HG03342 (cell line): ENCODE measurements at regions not wholly inside any gene's neighbourhood (a gene's known extent, or its start where the extent isn't known, plus 50 kb on each side); places are given as distances from the start of the nearest gene placed in this dataset.
"Not testable (repeated sequence)": the region's sequence is repeated elsewhere in the genome, so short reads cannot be mapped to it uniquely, and the experiment has no call there.

Experiments used
- ATAC-seq: cut with Tn5 transposase; IDR thresholded peaks from one replicate; pipeline ENCODE4 v1.9.1; 2021; ENCODE audit warnings: mild to moderate bottlenecking, moderate library complexity; ENCODE audit not compliant: unreplicated experiment

DNA sequence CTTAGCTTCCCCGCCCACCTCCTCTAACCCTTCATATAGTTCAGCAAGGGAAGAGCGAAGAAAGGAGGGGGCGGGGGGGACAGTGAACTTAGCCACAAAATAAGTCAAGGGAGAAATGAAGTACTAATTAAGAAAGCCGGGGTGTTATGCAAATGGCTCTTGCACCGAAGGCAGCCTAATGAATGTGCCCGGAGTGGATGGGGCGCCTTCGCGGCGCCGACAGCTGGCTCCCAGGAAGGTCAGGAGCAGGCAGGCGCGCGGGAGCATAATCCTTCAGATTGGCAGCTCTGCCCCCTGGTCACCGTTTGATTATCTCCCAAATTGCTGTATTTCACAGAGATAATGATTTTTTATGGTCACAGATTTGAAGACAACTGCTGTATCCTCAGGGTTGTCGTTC, 395.1 kb downstream of the TFAP2B start:
- no peak for ATAC-seq

DNA sequence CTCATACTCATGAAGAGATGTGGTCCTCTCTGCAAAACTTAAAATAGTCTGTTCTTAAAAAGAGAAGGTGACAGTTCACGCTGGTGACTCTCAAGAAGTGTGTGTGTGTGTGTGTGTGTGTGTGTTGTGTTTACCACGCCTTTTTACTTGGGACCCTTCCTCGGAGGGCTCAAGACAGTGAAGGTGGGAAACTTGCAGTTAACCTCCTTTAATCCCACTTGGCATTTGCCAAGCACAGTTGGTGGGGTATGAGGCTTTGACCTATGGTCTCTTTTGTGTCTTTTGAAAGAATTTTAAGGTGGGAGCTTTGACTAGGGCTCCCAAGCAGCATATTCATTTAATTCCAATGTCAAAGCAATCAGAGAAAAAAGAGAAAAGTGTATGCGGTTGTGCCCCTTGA, 395.8 kb downstream of the TFAP2B start:
- ATAC-seq = no peak

DNA sequence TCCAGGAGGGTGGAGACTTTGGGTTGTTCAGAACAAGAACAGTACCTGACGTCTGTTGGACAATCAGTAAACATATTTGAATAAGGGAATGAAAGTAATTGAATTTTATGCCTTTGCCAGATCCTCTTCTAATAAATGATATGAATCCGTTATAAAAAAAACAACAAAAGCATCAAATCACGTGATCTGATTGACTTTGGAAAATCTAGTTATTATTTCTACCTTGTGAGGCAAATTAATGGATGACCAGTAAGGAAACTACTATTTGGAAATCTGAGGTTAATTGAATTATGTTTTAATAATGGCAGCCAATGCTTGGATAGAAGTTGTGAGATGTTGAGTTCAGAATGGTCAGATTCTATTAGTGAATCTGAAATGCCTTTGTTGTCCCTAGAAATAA, 399.5 kb downstream of the TFAP2B start:
- no peak for ATAC-seq

DNA sequence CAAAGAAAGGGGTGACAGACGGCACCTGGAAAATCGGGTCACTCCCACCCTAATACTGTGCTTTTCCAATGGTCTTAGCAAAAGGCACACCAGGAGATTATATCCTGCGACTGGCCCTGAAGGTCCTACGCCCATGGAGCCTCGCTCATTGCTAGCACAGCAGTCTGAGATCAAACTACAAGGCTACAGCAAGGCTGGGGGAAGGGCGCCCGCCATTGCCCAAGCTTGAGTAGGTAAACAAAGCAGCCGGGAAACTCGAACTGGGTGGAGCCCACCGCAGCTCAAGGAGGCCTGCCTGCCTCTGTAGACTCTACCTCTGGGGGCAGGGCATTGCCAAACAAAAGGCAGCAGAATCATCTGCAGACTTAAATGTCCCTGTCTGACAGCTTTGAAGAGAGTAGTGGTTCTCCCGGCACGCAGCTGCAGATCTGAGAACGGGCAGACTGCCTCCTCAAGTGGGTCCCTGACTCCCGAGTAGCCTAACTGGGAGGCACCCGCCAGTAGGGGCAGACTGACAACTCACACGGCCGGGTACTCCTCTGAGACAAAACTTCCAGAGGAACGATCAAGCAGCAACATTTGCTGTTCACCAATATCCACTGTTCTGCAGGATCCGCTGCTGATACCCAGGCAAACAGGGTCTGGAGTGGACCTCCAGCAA, 406.0 kb downstream of the TFAP2B start:
- ATAC-seq = not testable (repeated sequence)

DNA sequence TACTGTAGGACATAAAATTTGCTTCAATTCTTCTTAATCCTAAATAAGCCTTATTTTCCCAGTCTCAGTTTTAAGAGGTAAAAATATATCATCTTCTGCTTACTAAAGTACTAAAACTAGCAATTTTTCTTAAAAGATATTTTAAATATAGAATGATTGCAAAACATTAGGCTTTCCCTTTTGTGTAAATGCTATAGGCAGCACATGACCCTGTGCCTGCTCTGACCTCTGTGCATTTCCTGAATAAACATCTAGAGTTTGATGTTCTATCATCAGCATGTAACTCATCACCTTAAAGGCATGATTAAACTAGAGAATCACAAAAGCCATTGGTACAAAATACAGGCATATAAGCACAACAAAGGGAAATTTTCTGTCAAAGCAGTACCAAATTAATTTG, 422.7 kb downstream of the TFAP2B start:
- no peak for ATAC-seq

DNA sequence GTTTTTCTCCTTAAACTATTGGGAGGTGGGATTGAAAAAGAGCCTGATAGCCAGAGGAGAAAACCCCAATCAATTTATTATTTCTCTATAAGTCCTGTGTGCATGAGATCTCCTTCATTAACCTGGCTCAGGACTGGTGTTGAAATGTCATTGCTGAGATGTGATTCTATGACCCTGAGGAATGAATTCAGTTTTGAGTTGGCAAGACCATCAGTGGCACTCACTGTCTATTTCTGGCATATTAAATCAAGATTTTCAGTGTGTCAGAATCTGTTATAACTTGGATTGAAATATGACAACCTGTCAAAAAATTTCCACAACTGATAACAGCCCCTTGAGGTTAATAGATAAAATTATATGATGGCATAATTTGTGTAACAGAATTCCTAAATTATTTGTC, 431.1 kb downstream of the TFAP2B start:
- no peak for ATAC-seq

DNA sequence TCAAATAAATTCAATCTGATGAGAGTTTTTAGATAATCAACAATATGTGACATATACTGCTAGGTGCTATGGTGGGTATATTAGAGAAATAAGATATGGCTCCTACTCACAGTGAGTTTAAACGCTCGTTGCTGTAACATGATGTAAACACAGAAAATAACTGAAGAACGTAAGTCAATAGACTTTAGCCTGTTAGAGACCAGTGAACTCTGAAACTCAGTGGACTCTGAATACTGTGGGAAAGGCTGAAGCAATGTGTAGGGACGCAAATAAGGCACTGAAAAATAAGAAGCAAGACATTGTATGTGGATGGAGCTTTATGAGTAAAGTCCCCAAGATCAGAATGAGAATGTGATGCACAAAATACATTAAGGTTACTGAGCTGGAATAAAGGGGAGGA, 431.6 kb downstream of the TFAP2B start:
- ATAC-seq = no peak

DNA sequence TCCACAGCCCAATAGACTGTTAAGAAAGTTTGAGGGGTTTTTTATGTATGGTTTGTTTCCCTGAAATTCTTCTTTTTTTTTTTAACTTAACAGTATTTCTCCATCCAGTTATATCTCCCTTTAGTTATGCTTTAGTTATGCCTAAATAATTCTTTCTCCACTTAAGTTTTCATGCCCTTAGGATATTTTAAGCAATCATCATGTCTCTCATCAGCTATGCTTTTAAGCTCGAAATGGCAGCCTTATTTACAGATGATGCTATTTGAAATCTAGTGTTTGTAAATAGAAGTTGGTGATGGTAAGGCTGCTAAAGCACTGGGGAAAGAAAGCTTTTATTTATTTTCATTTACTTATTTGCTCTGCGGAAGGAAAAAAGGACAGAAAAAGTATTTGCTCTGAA, 439.3 kb downstream of the TFAP2B start:
- ATAC-seq = no peak

DNA sequence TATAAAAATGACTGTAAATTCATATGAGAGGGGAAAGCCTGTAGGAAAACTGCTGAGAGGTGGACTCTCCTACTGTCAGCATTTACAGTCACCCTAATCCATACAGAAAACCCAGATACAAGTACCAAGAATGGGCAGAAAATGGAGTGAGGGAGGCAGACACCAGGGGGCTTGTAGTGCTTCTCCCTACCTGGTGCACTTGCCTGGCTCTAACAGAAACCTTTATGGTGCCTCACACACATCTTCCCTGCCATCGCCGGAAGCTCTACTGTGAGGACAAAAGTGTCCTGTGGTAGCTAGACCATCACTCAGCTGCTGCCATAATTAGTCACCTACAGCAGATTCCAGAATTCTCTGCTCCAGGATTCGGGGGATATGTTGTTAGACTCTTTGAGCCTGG, 441.3 kb downstream of the TFAP2B start:
- ATAC-seq = no peak

DNA sequence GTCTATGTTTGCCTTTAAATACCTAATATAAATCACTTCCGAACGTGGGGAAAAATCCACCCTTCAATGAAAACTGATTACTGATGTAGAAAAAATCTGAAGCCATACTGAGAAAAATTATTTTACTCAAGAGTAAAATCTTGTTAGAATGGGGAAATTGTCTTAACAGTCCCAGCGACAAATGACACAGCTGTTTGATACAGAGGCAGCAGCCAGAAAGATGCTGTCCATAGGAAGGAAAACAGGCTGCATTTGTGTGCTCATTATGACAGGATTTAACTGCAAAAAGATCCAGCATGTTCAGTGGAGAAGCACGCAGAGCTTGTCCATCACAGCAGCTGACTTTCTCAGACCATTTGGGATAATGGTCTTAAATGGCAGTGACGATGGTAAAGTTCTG, 443.0 kb downstream of the TFAP2B start:
- no peak for ATAC-seq

DNA sequence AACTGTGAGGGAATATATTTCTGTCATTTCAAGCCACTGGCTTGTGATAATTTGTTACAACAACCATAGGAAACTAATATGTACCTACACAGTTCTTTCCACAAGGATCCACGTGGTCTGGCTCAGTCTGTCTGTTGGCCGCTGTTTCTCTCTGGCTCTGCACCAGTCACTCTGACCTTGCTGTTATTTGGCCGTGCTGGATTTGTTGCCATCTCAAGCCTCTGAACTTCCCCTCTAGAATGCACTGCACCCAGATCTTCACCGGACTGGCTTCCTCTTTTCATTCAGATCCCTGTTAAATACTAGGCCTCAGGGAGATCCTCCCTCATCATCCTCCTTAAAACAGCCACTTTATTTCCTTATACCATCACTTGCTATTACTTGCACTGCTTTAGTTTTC, 446.8 kb downstream of the TFAP2B start:
- ATAC-seq = no peak

DNA sequence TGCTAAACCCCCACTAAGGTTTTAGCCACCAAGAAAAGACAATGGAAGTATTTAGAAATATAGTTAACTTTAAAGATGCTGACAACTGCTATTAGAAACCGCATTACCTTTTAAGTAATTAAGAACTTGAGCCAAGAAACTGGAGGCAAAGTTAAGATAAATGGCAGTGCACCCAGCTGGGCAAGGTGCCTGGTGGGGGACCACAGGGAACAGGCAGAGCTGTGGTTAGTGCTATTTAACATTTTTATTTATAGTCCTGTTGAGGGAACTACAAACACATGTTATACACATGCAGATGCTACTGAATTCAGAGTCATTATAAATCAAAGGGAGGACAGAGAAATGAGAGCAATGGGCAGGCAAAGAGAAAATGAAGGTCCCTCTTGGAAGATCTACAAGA, 447.9 kb downstream of the TFAP2B start:
- ATAC-seq = no peak

DNA sequence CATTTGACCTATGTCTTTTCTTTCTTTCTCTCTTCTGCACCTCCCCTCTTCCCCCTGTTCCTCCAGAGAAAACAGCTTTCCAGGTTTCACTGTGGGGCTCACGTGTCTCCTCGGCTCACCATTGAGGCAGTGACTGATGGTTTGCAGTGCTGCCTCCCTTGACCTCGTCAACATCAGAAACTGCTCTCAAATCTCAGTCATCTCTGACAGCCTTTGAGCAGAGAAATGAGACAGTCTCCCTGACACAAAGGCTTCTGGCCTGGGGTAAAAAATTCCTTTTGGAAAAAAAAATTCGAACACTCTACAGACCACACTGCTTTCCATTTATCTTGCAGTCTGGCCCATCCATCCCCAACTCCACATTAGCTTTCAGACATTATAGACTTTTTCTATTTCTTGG, 450.0 kb downstream of the TFAP2B start:
- ATAC-seq = no peak

DNA sequence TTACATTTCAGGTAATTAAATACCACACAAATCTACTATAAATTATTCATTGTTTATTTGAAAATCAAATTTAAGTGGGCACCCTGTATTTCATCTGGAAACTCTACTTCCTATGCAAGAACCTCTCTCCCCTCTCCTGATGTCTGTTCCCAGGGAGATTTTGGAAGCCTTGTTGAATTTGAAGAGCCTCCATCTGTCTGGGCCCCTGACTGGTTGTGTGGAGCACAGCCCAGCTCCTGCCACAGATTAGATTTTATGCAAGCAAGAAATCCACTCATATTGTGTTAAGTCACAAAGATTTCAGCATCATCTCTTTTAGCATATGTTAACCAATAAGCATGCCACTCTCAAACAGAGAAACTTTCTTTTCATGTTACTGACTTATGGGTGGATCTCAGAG, 451.2 kb downstream of the TFAP2B start:
- no peak for ATAC-seq

DNA sequence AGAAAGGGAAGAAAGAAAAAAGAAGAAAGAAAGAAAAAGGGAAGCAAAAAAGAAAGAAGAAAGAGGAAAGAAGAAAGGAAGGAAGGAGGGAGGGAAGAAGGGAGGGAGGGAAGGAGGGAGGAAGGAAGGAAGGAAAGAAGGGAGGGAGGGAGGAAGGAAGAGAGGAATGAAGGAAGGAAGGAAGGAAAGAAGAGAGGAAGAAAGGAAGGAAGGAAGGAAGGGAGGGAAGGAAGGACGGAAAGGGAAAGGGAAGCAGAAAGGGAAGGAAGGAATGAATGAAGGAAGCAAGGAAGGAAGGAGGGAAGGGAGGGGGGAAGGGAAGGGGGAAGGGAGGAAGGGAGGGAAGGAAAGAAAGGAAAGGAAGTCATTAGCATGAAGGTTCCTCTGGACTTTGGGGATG, 452.9 kb downstream of the TFAP2B start:
- no peak for ATAC-seq

DNA sequence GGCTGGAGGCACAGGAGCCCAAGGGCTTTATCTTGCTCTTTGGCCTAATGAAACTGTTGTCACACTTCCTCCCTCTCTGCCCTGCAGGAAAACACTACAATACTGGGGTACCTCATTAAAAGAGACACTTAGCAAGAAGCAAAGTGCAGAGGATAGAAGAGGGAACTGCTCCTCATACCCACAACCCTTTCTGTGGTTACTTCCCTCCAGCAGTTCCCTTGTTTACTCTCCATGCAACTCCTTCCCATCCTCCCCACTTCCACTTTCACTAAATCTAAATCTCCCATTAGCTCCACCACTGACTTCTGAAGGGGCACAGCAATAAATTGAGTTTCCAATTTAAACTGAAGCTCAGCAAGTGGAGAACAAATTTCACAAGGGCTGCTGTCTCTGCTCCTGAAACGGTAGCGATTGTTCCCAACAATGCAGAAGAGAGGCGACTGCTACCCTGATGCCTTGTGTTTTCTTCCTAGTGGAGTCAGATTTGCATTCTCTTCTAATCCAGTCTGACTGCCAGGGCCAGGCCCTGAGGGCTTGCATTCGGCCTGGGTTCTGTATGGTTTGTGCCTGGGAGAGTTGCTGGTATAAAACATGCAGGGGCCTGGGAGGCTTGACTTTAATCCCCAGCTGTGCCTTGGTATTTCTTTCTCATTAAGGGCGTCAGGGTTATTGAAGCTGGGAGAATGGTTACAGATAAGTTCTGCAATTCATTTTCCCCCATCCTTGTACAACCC, 454.7 kb downstream of the TFAP2B start:
- ATAC-seq = no peak

DNA sequence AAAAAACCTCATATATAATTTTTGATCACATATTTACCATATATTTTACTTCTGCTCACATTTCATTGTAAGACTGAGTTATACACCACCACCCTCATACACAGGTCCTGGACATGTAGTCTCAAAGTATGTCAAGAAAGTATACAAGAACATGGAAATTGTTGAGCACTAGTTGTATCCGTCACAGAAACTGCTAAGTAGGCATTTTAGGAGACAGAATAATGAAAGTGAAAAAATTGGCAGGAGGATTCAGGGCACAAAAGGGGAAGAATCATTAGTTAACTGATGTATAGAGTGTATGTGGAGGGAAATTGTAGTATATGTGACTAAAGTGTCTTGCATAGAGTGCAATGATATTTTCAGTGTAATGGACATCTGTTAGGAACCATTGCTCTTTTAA, 458.8 kb downstream of the TFAP2B start:
- no peak for ATAC-seq

DNA sequence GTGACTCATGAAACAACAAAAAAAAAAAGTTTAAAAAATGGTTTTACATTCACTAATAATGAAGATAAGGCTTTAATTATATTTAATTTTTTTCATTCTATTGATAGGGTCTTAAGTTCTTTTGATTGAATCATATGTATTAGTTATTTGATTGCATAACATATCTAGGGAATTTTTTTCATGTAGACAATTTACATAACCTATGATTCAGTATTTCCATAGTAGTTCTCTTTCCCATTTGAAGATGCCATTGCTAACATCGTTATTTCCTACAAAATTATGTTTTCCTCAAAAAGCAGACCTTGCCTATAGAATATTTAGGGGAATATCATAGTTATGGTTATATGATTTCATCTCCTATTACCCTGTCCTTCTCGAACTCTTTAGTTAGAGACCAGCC, 463.4 kb downstream of the TFAP2B start:
- no peak for ATAC-seq

DNA sequence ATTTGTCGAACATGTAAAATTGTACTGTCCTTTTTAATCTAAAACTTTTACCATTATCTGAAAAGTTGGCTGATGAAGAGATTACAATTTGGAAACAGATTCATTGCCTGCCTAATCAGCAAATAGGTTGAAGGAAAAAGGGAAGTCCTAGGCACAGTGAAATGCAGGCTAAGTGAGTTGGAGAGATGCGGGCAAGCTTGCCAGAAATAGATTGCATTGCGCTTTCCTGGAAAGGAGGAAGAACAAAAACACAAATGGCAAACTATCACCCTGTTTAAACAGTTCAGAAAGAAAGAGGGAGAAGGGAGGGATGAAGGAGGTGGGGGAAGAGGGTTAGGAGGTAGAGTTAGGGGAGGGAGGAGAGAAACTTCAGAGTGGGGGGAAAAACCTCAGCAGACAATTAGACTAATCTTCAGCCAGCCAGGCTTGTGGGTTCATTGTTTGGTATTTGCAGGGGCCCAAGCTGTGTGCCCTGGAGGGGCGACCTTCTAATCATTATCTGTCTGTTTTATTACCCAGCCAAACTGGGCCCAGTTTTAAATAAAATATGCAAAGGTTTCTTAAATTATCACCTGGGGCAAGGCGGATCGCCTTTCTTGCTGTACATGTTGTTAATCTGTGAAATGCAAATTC, 465.2 kb downstream of the TFAP2B start:
- ATAC-seq = no peak

DNA sequence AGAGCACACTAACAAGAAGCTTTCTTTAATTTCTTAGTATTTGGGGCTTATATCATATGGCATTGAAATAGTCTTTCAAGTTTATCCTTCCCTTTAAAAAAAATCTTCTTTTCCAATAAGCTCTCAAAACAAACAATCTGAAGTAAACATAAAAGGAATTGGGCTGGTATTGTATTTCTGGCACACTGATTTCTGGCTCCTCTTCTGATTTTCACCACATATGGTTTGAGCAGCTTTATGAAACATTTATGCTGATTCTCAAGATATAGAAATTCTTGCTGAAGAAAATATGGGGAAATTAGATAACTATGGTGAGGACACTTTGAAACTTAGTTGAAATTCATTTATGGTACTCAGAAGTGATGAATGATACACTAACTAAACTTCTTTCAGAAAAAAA, 467.2 kb downstream of the TFAP2B start:
- no peak for ATAC-seq

DNA sequence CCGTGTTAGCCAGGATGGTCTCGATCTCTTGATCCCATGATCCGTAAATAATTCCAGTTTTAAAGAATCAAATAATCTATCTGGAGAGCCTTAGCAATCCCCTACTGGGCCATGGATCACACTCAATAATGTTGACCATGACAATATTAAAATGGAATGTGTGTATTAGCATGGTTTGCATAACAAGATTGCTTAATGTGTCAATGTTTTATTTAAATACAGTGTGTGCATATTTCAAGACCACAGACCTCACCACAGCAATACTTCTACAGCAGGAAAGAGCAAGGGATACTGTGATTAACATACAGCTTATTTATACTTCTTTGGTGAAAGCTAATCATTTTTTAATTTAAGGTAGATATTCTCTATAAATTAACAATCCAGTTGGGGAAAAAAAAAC, 470.4 kb downstream of the TFAP2B start:
- no peak for ATAC-seq

DNA sequence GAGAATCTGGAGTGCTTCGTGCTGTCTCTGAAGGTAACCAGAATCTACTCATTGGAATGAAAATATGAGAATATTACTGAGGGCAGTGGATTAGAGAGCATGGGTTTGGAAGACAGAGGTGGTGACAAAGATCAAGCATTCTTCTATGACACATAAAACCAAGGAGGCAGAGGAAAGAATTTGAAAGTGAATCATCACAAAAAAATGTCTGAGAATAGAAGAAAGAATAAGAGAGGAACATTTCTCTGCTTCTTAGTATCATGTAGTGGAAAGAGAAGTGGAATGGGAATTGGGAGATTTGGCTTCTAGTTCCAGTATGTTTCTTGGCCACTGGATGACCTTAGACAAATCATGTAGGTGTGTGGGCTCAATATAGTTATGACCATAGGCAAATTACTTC, 474.0 kb downstream of the TFAP2B start:
- ATAC-seq = no peak
